Prostate gland (tissue), 2 donors: ENCODE measurements at regions not wholly inside any gene's neighbourhood (a gene's known extent, or its start where the extent isn't known, plus 50 kb on each side); places are given as distances from the start of the nearest gene placed in this dataset.

Experiments
- DNase-seq: peaks from one replicate; pipeline ENCODE4 v3.0.0-alpha.2; 2019; ENCODE audit warnings: low spot score
- H3K27ac ChIP-seq, 2 donors: fragments of 200-600 bp; sonication (generic); 2 replicates each; pipeline ENCODE4 v1.5.1; 2017 to 2019
- H3K27me3 ChIP-seq: fragments of 200-600 bp; sonication (generic); replicated peaks from 2 replicates; pipeline ENCODE4 v1.5.1; 2019; ENCODE audit not compliant: insufficient read depth
- H3K36me3 ChIP-seq, 2 donors: fragments of 200-600 bp; sonication (generic); 1 replicate in 1 of 2; 2 replicates in 1 of 2; pipeline versions ENCODE4 v1.5.1 to v1.8.1; 2017 to 2019
- H3K4me1 ChIP-seq: fragments of 200-600 bp; sonication (generic); replicated peaks from 2 replicates; pipeline ENCODE4 v1.5.1; 2019
- H3K4me3 ChIP-seq, 2 donors: fragments of 200-600 bp; sonication (generic); 2 replicates each; pipeline ENCODE4 v1.5.1; 2017 to 2019
- H3K9me3 ChIP-seq: fragments of 200-600 bp; sonication (generic); 2 replicates; pipeline ENCODE4 v1.5.1; 2017
- CTCF ChIP-seq, 4 experiments: fragments of 200-600 bp in 2 of 4; fragments of 450-650 bp in 2 of 4; sonication (generic) in 2 of 4; IDR thresholded peaks; 1 replicate in 3 of 4; 2 replicates in 1 of 4; pipeline ENCODE4 v1.5.1; 2016 to 2019; ENCODE audit warnings: antibody characterized with exemption in 4 of 4, mild to moderate bottlenecking in 2 of 4, moderate library complexity in 2 of 4
- POLR2A ChIP-seq: fragments of 450-650 bp; IDR thresholded peaks from one replicate; pipeline ENCODE4 v1.6.1; 2016; ENCODE audit warnings: antibody characterized with exemption, mild to moderate bottlenecking
- POLR2AphosphoS5 ChIP-seq: sonication (generic); formaldehyde crosslinking; IDR thresholded peaks from one replicate; pipeline ENCODE4 v1.6.1; 2017; ENCODE audit warnings: antibody characterized with exemption
- WGBS: methylation state at CpG from one replicate; pipeline ENCODE4 v1.1.5; 2018; 5-methylcytosine and 5-hydroxymethylcytosine counted together
- intact Hi-C: fragments of 100-400 bp; cut with DNase I; formaldehyde crosslinking; loops from one replicate; pipeline ENCODE4 v1.14.2; 2022

GRCh38 chr4:53682196-53682595 lies 90.9 kb upstream of the LNX1 start:
- no peak overlapping the region for H3K4me3 ChIP-seq
- H3K9me3 ChIP-seq: no peaks in the 10 kb centered on the region
- WGBS: 81% methylated on average over 1 of the region's 1 CpG
- no peak for TF ChIP-seq POLR2A
- no peak for TF ChIP-seq POLR2AphosphoS5
- TF ChIP-seq CTCF (IDR thresholded peaks at IDR 0.05): no peak
- H3K27ac ChIP-seq: no peak overlapping the region
- H3K36me3 ChIP-seq: no peaks in the 10 kb centered on the region
- no peak for DNase-seq
- intact Hi-C loops: no loop called here
- H3K27me3 ChIP-seq: no peaks in the 10 kb centered on the region
- H3K4me1 ChIP-seq: no peaks in the 10 kb centered on the region

GRCh38 chr4:53680598-53680997 lies 89.3 kb upstream of the LNX1 start:
- DNase-seq: no peak
- TF ChIP-seq POLR2AphosphoS5 (no peak), POLR2A (no peak), CTCF (IDR thresholded peaks at IDR 0.05) (no peak)
- 97% methylated on average over 1 of the region's 1 CpG for WGBS
- H3K4me1 ChIP-seq: no peaks in the 10 kb centered on the region
- no peak overlapping the region for H3K27ac ChIP-seq
- H3K27me3 ChIP-seq: no peaks in the 10 kb centered on the region
- intact Hi-C loops: no loop called here
- no peaks in the 10 kb centered on the region for H3K9me3 ChIP-seq
- no peak overlapping the region for H3K4me3 ChIP-seq
- no peaks in the 10 kb centered on the region for H3K36me3 ChIP-seq

GRCh38 chr4:53680168-53680567 lies 88.9 kb upstream of the LNX1 start:
- intact Hi-C loops: no loop called here
- TF ChIP-seq POLR2A: no peak
- no peak for TF ChIP-seq POLR2AphosphoS5
- no peak for TF ChIP-seq CTCF (IDR thresholded peaks at IDR 0.05)

GRCh38 chr4:53676402-53676871 lies 85.2 kb upstream of the LNX1 start:
- H3K4me3 ChIP-seq: no peak overlapping the region
- 11% methylated on average over 1 of the region's 1 CpG for WGBS
- DNase-seq: peak; percentile 47
- no peaks in the 10 kb centered on the region for H3K27me3 ChIP-seq
- no peaks in the 10 kb centered on the region for H3K4me1 ChIP-seq
- H3K9me3 ChIP-seq: no peaks in the 10 kb centered on the region
- H3K36me3 ChIP-seq: no peaks in the 10 kb centered on the region
- intact Hi-C loops: no loop called here
- H3K27ac ChIP-seq: peak overlapping the region in 1 of 2 donors; percentile 24
- peak; percentile 92 for TF ChIP-seq POLR2AphosphoS5
- no peak for TF ChIP-seq POLR2A
- no peak for TF ChIP-seq CTCF (IDR thresholded peaks at IDR 0.05)

More at GRCh38 chr4:53680168-53680567, 88.9 kb upstream of the LNX1 start:
- H3K4me3 ChIP-seq: no peak overlapping the region
- H3K36me3 ChIP-seq: no peaks in the 10 kb centered on the region
- H3K27ac ChIP-seq: no peak overlapping the region
- WGBS: 91% methylated on average over 2 of the region's 2 CpGs
- H3K9me3 ChIP-seq: no peaks in the 10 kb centered on the region
- H3K4me1 ChIP-seq: no peaks in the 10 kb centered on the region
- no peak for DNase-seq
- no peaks in the 10 kb centered on the region for H3K27me3 ChIP-seq

- H3K27me3 ChIP-seq: no peaks in the 10 kb centered on the region
- H3K9me3 ChIP-seq: no peaks in the 10 kb centered on the region
- intact Hi-C loops: no loop called here
- DNase-seq: no peak
- no peak overlapping the region for H3K27ac ChIP-seq
- TF ChIP-seq POLR2A (no peak), CTCF (IDR thresholded peaks at IDR 0.05) (no peak), POLR2AphosphoS5 (no peak)
- no peak overlapping the region for H3K4me3 ChIP-seq
- H3K36me3 ChIP-seq: no peaks in the 10 kb centered on the region
- WGBS: 74% methylated on average over 5 of the region's 5 CpGs
- no peaks in the 10 kb centered on the region for H3K4me1 ChIP-seq
Observed at GRCh38 chr4:53674903-53675302, 83.6 kb upstream of the LNX1 start.
